Fibroblast of lung (primary cell): ENCODE measurements at regions not wholly inside any gene's neighbourhood (a gene's known extent, or its start where the extent isn't known, plus 50 kb on each side); places are given as distances from the start of the nearest gene placed in this dataset.

ENCODE experiments used
- DNase-seq, 2 donors: peaks; one replicate each; pipeline versions ENCODE4 v3.0.0 to v3.0.0-alpha.2; 2010; ENCODE audit warnings: low read depth in 2 of 2
- H2AFZ ChIP-seq: 2 replicates; pipeline ENCODE4 v1.5.1; 2012; ENCODE audit warnings: low read length, control low read depth, inconsistent platforms
- H3K27ac ChIP-seq: 2 replicates; pipeline ENCODE4 v1.5.1; 2011; ENCODE audit warnings: low read length, control low read depth; ENCODE audit not compliant: insufficient read depth
- H3K27me3 ChIP-seq: 2 replicates; pipeline ENCODE4 v1.5.1; 2011; ENCODE audit warnings: mild to moderate bottlenecking, low read length; ENCODE audit not compliant: control insufficient read depth, insufficient read depth
- H3K36me3 ChIP-seq: 2 replicates; pipeline ENCODE4 v1.5.1; 2011; ENCODE audit warnings: low read length; ENCODE audit not compliant: control insufficient read depth, insufficient read depth
- H3K4me1 ChIP-seq: 2 replicates; pipeline ENCODE4 v1.5.1; 2011; ENCODE audit warnings: low read length; ENCODE audit not compliant: control insufficient read depth, insufficient read depth; ENCODE audit errors: extremely low read depth
- H3K4me2 ChIP-seq: 2 replicates; pipeline ENCODE4 v1.5.1; 2011; ENCODE audit warnings: low read length, control low read depth; ENCODE audit not compliant: insufficient read depth; ENCODE audit errors: extremely low read depth
- H3K4me3 ChIP-seq, 4 experiments: fragments of 200-600 bp in 1 of 4; sonication (generic) in 1 of 4; replicated peaks in 1 of 4; 2 replicates each; pipeline ENCODE4 v1.5.1; 2011 to 2016; ENCODE audit warnings: low read length in 4 of 4, low read depth in 3 of 4, mild to moderate bottlenecking in 3 of 4, control low read depth in 2 of 4, inconsistent platforms in 1 of 4, mixed read lengths in 1 of 4; ENCODE audit not compliant: insufficient read depth in 1 of 4; ENCODE audit errors: control extremely low read depth in 1 of 4
- H3K79me2 ChIP-seq: 2 replicates; pipeline ENCODE4 v1.5.1; 2012; ENCODE audit warnings: mild to moderate bottlenecking, low read length, inconsistent platforms; ENCODE audit not compliant: control insufficient read depth, insufficient read depth
- H3K9ac ChIP-seq: 2 replicates; pipeline ENCODE4 v1.5.1; 2011; ENCODE audit warnings: mild to moderate bottlenecking, low read length, control low read depth; ENCODE audit not compliant: insufficient read depth
- H3K9me3 ChIP-seq: 2 replicates; pipeline ENCODE4 v1.5.1; 2012; ENCODE audit warnings: low read depth, low read length; ENCODE audit not compliant: control insufficient read depth, insufficient read depth
- H4K20me1 ChIP-seq: 2 replicates; pipeline ENCODE4 v1.5.1; 2011; ENCODE audit warnings: low read length; ENCODE audit not compliant: control insufficient read depth, insufficient read depth; ENCODE audit errors: extremely low read depth
- CTCF ChIP-seq, 2 donors: IDR thresholded peaks in 1 of 2; conservative IDR thresholded peaks in 1 of 2; 1 replicate in 1 of 2; 2 replicates in 1 of 2; pipeline ENCODE4 v1.5.1; 2011 to 2012; ENCODE audit warnings: low read length in 2 of 2, control low read depth in 1 of 2, inconsistent platforms in 1 of 2, low read depth in 1 of 2, mild to moderate bottlenecking in 1 of 2
- EZH2 ChIP-seq: IDR thresholded peaks from 2 replicates; pipeline ENCODE4 v1.5.1; 2012; ENCODE audit warnings: low read length, control low read depth, mild to moderate bottlenecking; ENCODE audit errors: missing control alignments

- Histone ChIP-seq H3K36me3 (no peaks in the 10 kb centered on the region), H3K27me3 (no peaks in the 10 kb centered on the region), H4K20me1 (no peaks in the 10 kb centered on the region), H3K9me3 (no peaks in the 10 kb centered on the region), H3K9ac (no peak overlapping the region), H3K79me2 (no peaks in the 10 kb centered on the region), H2AFZ (no peak overlapping the region), H3K4me3 (no peak overlapping the region), H3K4me1 (no peaks in the 10 kb centered on the region), H3K4me2 (no peak overlapping the region), H3K27ac (no peak overlapping the region)
- no peak for DNase-seq
- no peak for TF ChIP-seq CTCF (conservative IDR thresholded peaks at IDR 0.05 in 1 of 2, IDR thresholded peaks at IDR 0.05 in 1 of 2; ENCODE audit: low read depth in 1 of 2, low read length in 2 of 2)
- no peak for TF ChIP-seq EZH2
These were observed 82.1 kb upstream of the NMUR2 start for GRCh38 chr5:152487130-152487529.

- TF ChIP-seq CTCF (conservative IDR thresholded peaks at IDR 0.05 in 1 of 2, IDR thresholded peaks at IDR 0.05 in 1 of 2; ENCODE audit: low read depth in 1 of 2, low read length in 2 of 2) (no peak), EZH2 (no peak)
These were observed 83.8 kb upstream of the NMUR2 start for GRCh38 chr5:152488869-152489268.

GRCh38 chr5:152499814-152500535, 94.9 kb upstream of the NMUR2 start:
- Histone ChIP-seq H3K4me3 (no peak overlapping the region), H3K36me3 (no peaks in the 10 kb centered on the region), H3K79me2 (no peaks in the 10 kb centered on the region), H3K9ac (no peak overlapping the region), H3K4me2 (no peak overlapping the region), H4K20me1 (no peaks in the 10 kb centered on the region), H3K9me3 (no peaks in the 10 kb centered on the region), H3K27me3 (no peaks in the 10 kb centered on the region), H3K27ac (no peak overlapping the region), H2AFZ (no peak overlapping the region), H3K4me1 (no peaks in the 10 kb centered on the region)
- TF ChIP-seq EZH2 (no peak), CTCF (conservative IDR thresholded peaks at IDR 0.05 in 1 of 2, IDR thresholded peaks at IDR 0.05 in 1 of 2; ENCODE audit: low read depth in 1 of 2, low read length in 2 of 2) (no peak)
- no peak for DNase-seq

More at GRCh38 chr5:152488869-152489268, 83.8 kb upstream of the NMUR2 start:
- no peaks in the 10 kb centered on the region for H4K20me1 ChIP-seq
- no peak overlapping the region for H3K9ac ChIP-seq
- H3K9me3 ChIP-seq = no peaks in the 10 kb centered on the region
- no peak overlapping the region for H2AFZ ChIP-seq
- no peaks in the 10 kb centered on the region for H3K4me1 ChIP-seq
- H3K27me3 ChIP-seq = no peaks in the 10 kb centered on the region
- H3K4me2 ChIP-seq = no peak overlapping the region
- H3K79me2 ChIP-seq = no peaks in the 10 kb centered on the region
- H3K27ac ChIP-seq = no peak overlapping the region
- no peak overlapping the region for H3K4me3 ChIP-seq
- no peak for DNase-seq
- no peaks in the 10 kb centered on the region for H3K36me3 ChIP-seq
